Left lung (tissue), 4 donors: ENCODE measurements at regions not wholly inside any gene's neighbourhood (a gene's known extent, or its start where the extent isn't known, plus 50 kb on each side); places are given as distances from the start of the nearest gene placed in this dataset.

Experiments
- ATAC-seq: fragments of 200-7000 bp; cut with Tn5 transposase; one replicate; pipeline ENCODE4 v1.9.1; 2020; ENCODE audit warnings: moderate library complexity
- DNase-seq, 4 donors: peaks; one replicate each; pipeline ENCODE4 v3.0.0-alpha.2; 2013 to 2020
- H3K27ac ChIP-seq, 2 donors: fragments of 200-600 bp; sonication (generic) in 1 of 2; one replicate each; pipeline versions ENCODE4 v1.5.0 to v1.8.0; 2020 to 2021
- H3K27me3 ChIP-seq, 2 donors: fragments of 200-600 bp; sonication (generic) in 1 of 2; one replicate each; pipeline versions ENCODE4 v1.5.0 to v1.8.0; 2020 to 2021
- H3K36me3 ChIP-seq, 2 donors: fragments of 200-600 bp; sonication (generic) in 1 of 2; one replicate each; pipeline versions ENCODE4 v1.5.0 to v1.8.0; 2020 to 2021
- H3K4me1 ChIP-seq, 2 donors: fragments of 200-600 bp; one replicate each; pipeline ENCODE4 v1.8.0; 2021
- H3K4me3 ChIP-seq, 2 donors: fragments of 200-600 bp; sonication (generic) in 1 of 2; one replicate each; pipeline versions ENCODE4 v1.5.0 to v1.8.0; 2020 to 2021; ENCODE audit warnings: mild to moderate bottlenecking in 1 of 2
- H3K9me3 ChIP-seq, 2 donors: fragments of 200-600 bp; sonication (generic) in 1 of 2; one replicate each; pipeline versions ENCODE4 v1.5.0 to v1.8.0; 2020 to 2021
- intact Hi-C, 2 donors: fragments of 100-400 bp; cut with DNase I; formaldehyde crosslinking; loops; one replicate each; pipeline versions ENCODE4 v1.11.2 to v1.14.2; 2022
- TF ChIP-seq, protein P1 (sequence below), 2 donors: fragments of 200-600 bp; sonication (generic) in 1 of 2; IDR thresholded peaks; one replicate each; pipeline versions ENCODE4 v1.5.0 to v1.8.0; 2021; ENCODE audit warnings: antibody characterized with exemption in 2 of 2
- donor health status: DM: no; HTN: yes; CAD: no.
- donor health status: DM: no; HTN: no; CAD: no.

GRCh38 chr10:93222211-93222754, 148.6 kb downstream of the CYP26A1 start:
- H3K4me3 ChIP-seq: no peak overlapping the region
- no peaks in the 10 kb centered on the region for H3K27me3 ChIP-seq
- H3K27ac ChIP-seq: no peak overlapping the region
- no peaks in the 10 kb centered on the region for H3K4me1 ChIP-seq
- TF ChIP-seq, protein P1, sequence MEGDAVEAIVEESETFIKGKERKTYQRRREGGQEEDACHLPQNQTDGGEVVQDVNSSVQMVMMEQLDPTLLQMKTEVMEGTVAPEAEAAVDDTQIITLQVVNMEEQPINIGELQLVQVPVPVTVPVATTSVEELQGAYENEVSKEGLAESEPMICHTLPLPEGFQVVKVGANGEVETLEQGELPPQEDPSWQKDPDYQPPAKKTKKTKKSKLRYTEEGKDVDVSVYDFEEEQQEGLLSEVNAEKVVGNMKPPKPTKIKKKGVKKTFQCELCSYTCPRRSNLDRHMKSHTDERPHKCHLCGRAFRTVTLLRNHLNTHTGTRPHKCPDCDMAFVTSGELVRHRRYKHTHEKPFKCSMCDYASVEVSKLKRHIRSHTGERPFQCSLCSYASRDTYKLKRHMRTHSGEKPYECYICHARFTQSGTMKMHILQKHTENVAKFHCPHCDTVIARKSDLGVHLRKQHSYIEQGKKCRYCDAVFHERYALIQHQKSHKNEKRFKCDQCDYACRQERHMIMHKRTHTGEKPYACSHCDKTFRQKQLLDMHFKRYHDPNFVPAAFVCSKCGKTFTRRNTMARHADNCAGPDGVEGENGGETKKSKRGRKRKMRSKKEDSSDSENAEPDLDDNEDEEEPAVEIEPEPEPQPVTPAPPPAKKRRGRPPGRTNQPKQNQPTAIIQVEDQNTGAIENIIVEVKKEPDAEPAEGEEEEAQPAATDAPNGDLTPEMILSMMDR (IDR thresholded peaks at IDR 0.05): no peak
- no peak for DNase-seq
- intact Hi-C loops: no loop called here
- ATAC-seq: no peak
- no peaks in the 10 kb centered on the region for H3K36me3 ChIP-seq
- no peaks in the 10 kb centered on the region for H3K9me3 ChIP-seq

DNA sequence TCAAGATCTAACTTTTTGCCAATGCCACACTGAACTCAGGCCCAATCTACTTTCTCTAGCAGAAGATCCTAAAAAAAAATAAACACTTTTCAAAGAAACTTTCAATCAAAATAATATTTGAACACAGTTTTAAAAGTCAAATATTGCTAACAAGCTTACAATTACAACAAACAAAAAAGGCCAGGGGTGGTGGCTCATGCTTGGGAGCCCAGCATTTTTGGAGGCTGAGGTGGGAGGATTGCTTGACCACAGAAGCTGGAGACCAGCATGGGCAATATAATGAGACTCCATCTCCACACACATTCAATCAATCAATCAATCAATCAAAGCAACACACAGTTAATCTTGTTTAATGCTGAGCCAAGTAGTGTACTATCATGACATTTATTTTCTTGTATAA, 149.2 kb downstream of the CYP26A1 start:
- no peak for ATAC-seq
- intact Hi-C loops: no loop called here

GRCh38 chr10:93223336-93223735, 149.6 kb downstream of the CYP26A1 start:
- TF ChIP-seq, protein P1 (IDR thresholded peaks at IDR 0.05): no peak
- intact Hi-C loops: no loop called here
- H3K9me3 ChIP-seq: no peaks in the 10 kb centered on the region
- no peaks in the 10 kb centered on the region for H3K36me3 ChIP-seq
- no peak for DNase-seq
- H3K27ac ChIP-seq: no peak overlapping the region
- no peak for ATAC-seq
- no peaks in the 10 kb centered on the region for H3K4me1 ChIP-seq
- no peak overlapping the region for H3K4me3 ChIP-seq
- no peaks in the 10 kb centered on the region for H3K27me3 ChIP-seq

More for the DNA sequence above, 149.2 kb downstream of the CYP26A1 start:
- Histone ChIP-seq H3K27me3 (no peaks in the 10 kb centered on the region), H3K9me3 (no peaks in the 10 kb centered on the region), H3K4me3 (no peak overlapping the region), H3K27ac (no peak overlapping the region), H3K4me1 (no peaks in the 10 kb centered on the region), H3K36me3 (no peaks in the 10 kb centered on the region)
- TF ChIP-seq, protein P1 (IDR thresholded peaks at IDR 0.05): no peak
- DNase-seq: no peak

- intact Hi-C loops: no loop called here
- no peaks in the 10 kb centered on the region for H3K27me3 ChIP-seq
- no peak overlapping the region for H3K27ac ChIP-seq
- H3K4me1 ChIP-seq: no peaks in the 10 kb centered on the region
- ATAC-seq (no peak), DNase-seq (no peak)
- TF ChIP-seq, protein P1 (IDR thresholded peaks at IDR 0.05): no peak
- H3K4me3 ChIP-seq: no peak overlapping the region
- H3K36me3 ChIP-seq: no peaks in the 10 kb centered on the region
- no peaks in the 10 kb centered on the region for H3K9me3 ChIP-seq
Observed at GRCh38 chr10:93224005-93224779, 150.5 kb downstream of the CYP26A1 start.

DNA sequence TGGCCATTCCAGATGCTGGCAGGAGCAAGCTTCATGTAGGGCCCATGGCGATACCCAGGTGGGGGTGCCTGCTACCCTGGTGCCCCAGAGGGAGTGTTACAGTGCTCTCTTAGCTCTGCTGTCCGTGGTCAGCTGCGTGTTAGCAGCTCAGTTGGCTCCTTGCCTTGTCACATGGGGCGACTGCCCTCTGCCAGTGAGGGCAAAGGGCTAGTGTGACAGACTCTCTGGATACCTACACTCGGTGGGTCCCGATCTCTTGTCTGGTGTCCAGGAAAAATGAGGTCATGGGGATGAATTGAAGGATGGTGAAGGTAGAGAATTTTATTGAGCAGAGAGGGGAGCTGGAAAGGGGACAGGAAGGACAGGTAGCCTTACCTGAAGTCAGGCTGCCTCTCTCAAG, 152.2 kb downstream of the CYP26A1 start:
- no peaks in the 10 kb centered on the region for H3K27me3 ChIP-seq
- DNase-seq (no peak), ATAC-seq (no peak)
- no peaks in the 10 kb centered on the region for H3K9me3 ChIP-seq
- no peak overlapping the region for H3K27ac ChIP-seq
- H3K4me3 ChIP-seq: no peak overlapping the region
- intact Hi-C loops: no loop called here
- no peaks in the 10 kb centered on the region for H3K36me3 ChIP-seq
- TF ChIP-seq, protein P1 (IDR thresholded peaks at IDR 0.05): no peak
- H3K4me1 ChIP-seq: no peaks in the 10 kb centered on the region
